OCI-LY7 (cell line): ENCODE measurements at regions not wholly inside any gene's neighbourhood (a gene's known extent, or its start where the extent isn't known, plus 50 kb on each side); places are given as distances from the start of the nearest gene placed in this dataset.

Source experiments
- BruUV-seq: library from RNA; stranded (reverse); fragments of 400-500 nt; replicated peaks from 2 replicates; lab custom pipeline; 2021; lab: Mats Ljungman, UMichigan
- CTCF ChIA-PET: fragments of 300-600 bp; sonication (Branson Sonifier 250); formaldehyde crosslinking; loops from one replicate; lab custom pipeline; 2022; ENCODE audit warnings: antibody characterized with exemption; ENCODE audit not compliant: unreplicated experiment; lab: Charles Lee
- POLR2A ChIA-PET: fragments of 300-600 bp; sonication (Branson Sonifier 250); formaldehyde crosslinking; loops from one replicate; lab custom pipeline; 2022; ENCODE audit warnings: antibody characterized with exemption; lab: Charles Lee
- DNase-seq: peaks from one replicate; pipeline ENCODE4 v3.0.0-alpha.2; 2015; ENCODE audit warnings: low spot score
- H2AFZ ChIP-seq: fragments of 200-600 bp; sonication (generic), shearing (Covaris generic); 2 replicates; pipeline ENCODE4 v1.6.1; 2014; ENCODE audit warnings: mild to moderate bottlenecking, antibody characterized with exemption, low read length, moderate library complexity
- H3K27ac ChIP-seq: fragments of 200-600 bp; sonication (generic); 2 replicates; pipeline ENCODE4 v1.5.1; 2014; ENCODE audit warnings: mixed run types, low read depth, mild to moderate bottlenecking, moderate library complexity, low read length, inconsistent platforms; ENCODE audit not compliant: poor library complexity, severe bottlenecking
- H3K36me3 ChIP-seq: fragments of 200-600 bp; sonication (generic); 2 replicates; pipeline ENCODE4 v1.6.1; 2014; ENCODE audit warnings: mild to moderate bottlenecking, antibody characterized with exemption, low read length, moderate library complexity, mixed read lengths; ENCODE audit not compliant: insufficient read depth
- H3K4me1 ChIP-seq: fragments of 200-600 bp; sonication (generic); 2 replicates; pipeline ENCODE4 v1.5.1; 2014; ENCODE audit warnings: mild to moderate bottlenecking, low read length; ENCODE audit not compliant: insufficient read depth, poor library complexity, severe bottlenecking
- H3K4me2 ChIP-seq: fragments of 200-600 bp; sonication (generic); 2 replicates; pipeline ENCODE4 v1.6.1; 2014; ENCODE audit warnings: mild to moderate bottlenecking, low read length
- H3K4me3 ChIP-seq: fragments of 200-600 bp; sonication (generic); 2 replicates; pipeline ENCODE4 v1.5.1; 2014; ENCODE audit warnings: mild to moderate bottlenecking, low read depth, low read length; ENCODE audit not compliant: poor library complexity, severe bottlenecking
- H3K79me2 ChIP-seq: fragments of 200-600 bp; sonication (generic); 2 replicates; pipeline ENCODE4 v1.6.1; 2016; ENCODE audit warnings: low read depth, mild to moderate bottlenecking, low read length, moderate library complexity, mixed read lengths; ENCODE audit not compliant: insufficient read depth
- H3K9me2 ChIP-seq: fragments of 200-600 bp; sonication (generic); 2 replicates; pipeline ENCODE4 v1.6.1; 2016; ENCODE audit warnings: mild to moderate bottlenecking, low read length, mixed read lengths; ENCODE audit not compliant: insufficient read depth
- H3K9me3 ChIP-seq: fragments of 200-600 bp; sonication (generic); 2 replicates; pipeline ENCODE4 v1.6.1; 2014; ENCODE audit warnings: mild to moderate bottlenecking, mixed run types, low read length, mixed read lengths
- H4K20me1 ChIP-seq: fragments of 200-600 bp; sonication (generic); 2 replicates; pipeline ENCODE4 v1.6.1; 2014; ENCODE audit warnings: mild to moderate bottlenecking, antibody characterized with exemption, low read length, moderate library complexity, mixed read lengths; ENCODE audit not compliant: insufficient read depth
- EZH2phosphoT487 ChIP-seq: fragments of 200-600 bp; sonication (generic); IDR thresholded peaks from 2 replicates; pipeline ENCODE4 v1.6.1; 2018; ENCODE audit warnings: low read depth, borderline replicate concordance, mild to moderate bottlenecking, mixed run types, antibody characterized with exemption, low read length, moderate library complexity, mixed read lengths
- intact Hi-C: fragments of 100-400 bp; cut with micrococcal nuclease; formaldehyde crosslinking; loops from one replicate; pipeline ENCODE4 v1.10.0; 2022; ENCODE audit not compliant: unreplicated experiment
- TF ChIP-seq, protein P1 (sequence below): fragments of 200-600 bp; sonication (generic); conservative IDR thresholded peaks from 2 replicates; pipeline ENCODE4 v1.5.1; 2014; ENCODE audit warnings: mild to moderate bottlenecking, antibody characterized with exemption, low read length, moderate library complexity, mixed read lengths

DNA sequence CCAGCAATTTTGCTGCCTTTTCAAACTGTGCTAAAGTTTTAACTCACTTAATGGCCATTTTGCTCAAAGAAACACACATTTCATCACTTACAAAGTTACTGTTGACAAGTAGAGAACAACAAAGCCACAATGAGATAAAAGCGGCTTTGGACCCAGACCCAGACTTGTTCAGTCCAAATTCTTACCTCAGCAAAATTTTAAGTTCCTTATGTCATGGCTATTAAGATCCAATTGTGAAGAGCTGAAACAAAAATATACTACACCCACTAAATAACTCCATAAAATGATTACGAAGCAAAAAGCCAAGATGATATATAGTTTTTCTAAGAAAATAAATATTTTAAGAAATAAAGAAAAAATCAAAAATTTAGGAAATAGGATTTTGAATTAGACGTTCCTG is 137.0 kb upstream of the INPP4B start:
- no peaks in the 10 kb centered on the region for H3K9me3 ChIP-seq
- ChIA-PET CTCF (no interaction called here), POLR2A (interaction anchor here (0.7 to 1.0 kb wide), 2 partner anchors 23 to 973 kb away, joined by 3 read pairs; no protein-coding TSS in a partner anchor)
- TF ChIP-seq EZH2phosphoT487, result no peak
- TF ChIP-seq, protein P1, sequence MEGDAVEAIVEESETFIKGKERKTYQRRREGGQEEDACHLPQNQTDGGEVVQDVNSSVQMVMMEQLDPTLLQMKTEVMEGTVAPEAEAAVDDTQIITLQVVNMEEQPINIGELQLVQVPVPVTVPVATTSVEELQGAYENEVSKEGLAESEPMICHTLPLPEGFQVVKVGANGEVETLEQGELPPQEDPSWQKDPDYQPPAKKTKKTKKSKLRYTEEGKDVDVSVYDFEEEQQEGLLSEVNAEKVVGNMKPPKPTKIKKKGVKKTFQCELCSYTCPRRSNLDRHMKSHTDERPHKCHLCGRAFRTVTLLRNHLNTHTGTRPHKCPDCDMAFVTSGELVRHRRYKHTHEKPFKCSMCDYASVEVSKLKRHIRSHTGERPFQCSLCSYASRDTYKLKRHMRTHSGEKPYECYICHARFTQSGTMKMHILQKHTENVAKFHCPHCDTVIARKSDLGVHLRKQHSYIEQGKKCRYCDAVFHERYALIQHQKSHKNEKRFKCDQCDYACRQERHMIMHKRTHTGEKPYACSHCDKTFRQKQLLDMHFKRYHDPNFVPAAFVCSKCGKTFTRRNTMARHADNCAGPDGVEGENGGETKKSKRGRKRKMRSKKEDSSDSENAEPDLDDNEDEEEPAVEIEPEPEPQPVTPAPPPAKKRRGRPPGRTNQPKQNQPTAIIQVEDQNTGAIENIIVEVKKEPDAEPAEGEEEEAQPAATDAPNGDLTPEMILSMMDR, result no peak
- H3K27ac ChIP-seq, result no peak overlapping the region
- no peak overlapping the region for H3K4me3 ChIP-seq
- H3K79me2 ChIP-seq, result no peaks in the 10 kb centered on the region
- no TSS peak for BruUV-seq
- H3K4me2 ChIP-seq, result no peak overlapping the region
- no peak for DNase-seq
- no peaks in the 10 kb centered on the region for H3K9me2 ChIP-seq
- H2AFZ ChIP-seq, result no peak overlapping the region
- H3K36me3 ChIP-seq, result no peaks in the 10 kb centered on the region
- H3K4me1 ChIP-seq, result no peaks in the 10 kb centered on the region
- intact Hi-C loops, result loop anchor here (5.0 kb wide), 1 partner anchor 504 kb away; no protein-coding TSS in a partner anchor
- H4K20me1 ChIP-seq, result no peaks in the 10 kb centered on the region

DNA sequence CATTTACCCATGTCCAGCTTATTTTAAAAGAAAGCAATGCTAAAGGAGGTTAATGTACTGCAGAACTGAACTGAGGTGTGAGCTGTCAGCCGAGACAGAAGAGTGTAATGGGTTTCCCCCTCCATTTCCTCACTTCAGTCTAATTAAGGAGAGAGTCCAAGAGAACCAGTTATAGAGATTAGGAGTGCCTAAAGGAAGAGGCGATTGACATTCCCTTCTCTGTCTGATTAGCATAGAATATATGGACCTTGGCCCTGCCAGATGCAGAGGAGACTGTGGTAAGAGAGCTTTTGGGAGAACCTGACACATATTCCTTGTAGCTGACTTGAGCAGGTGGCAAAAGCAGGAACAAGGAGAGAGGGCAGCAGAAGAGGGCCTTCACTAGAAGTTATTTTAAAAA is 137.5 kb upstream of the INPP4B start:
- no peak for DNase-seq
- Histone ChIP-seq H3K36me3 (no peaks in the 10 kb centered on the region), H2AFZ (no peak overlapping the region), H3K4me3 (no peak overlapping the region), H3K4me1 (no peaks in the 10 kb centered on the region), H3K27ac (no peak overlapping the region), H3K9me2 (no peaks in the 10 kb centered on the region), H3K9me3 (no peaks in the 10 kb centered on the region), H3K79me2 (no peaks in the 10 kb centered on the region), H4K20me1 (no peaks in the 10 kb centered on the region), H3K4me2 (no peak overlapping the region)
- ChIA-PET POLR2A (interaction anchor here (1.0 kb wide), 1 partner anchor 23 kb away, joined by 3 read pairs; no protein-coding TSS in a partner anchor), CTCF (no interaction called here)
- BruUV-seq, result no TSS peak
- intact Hi-C loops, result loop anchor here (5.0 kb wide), 1 partner anchor 504 kb away; no protein-coding TSS in a partner anchor
- no peak for TF ChIP-seq EZH2phosphoT487
- TF ChIP-seq, protein P1, result no peak

DNA sequence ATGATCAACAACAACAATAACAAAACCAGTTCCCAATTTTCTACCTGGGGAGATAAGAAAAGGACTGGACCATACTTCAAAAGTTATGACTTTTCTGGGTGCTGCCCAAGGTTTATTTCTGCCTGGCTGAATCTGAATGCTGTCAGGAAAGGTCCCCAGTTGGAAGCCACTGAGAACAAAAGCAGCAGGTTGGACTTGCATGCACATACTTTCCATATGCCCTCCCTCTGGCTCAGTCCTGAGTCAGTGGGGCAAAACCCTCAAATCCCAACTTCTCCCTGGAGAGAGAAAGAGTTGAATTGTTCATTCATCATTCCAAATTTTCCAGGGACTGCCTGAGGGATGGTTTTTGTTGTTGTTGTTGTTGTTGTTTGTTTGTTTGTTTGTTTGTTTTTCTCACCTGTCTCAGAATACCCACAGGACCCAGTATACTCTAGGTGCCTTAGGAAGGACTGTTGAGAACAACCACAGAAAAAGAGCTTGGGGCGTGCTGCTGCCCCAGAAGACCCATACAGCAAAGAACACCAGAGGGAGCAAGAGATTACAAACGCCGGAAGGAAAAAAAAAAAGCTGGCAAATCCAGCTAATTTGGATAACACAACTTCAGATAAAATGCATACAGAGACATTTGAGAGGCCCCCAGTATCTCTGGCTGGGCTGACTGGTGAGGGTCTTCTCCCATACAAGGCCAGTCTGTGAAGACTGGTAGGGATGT is 138.9 kb upstream of the INPP4B start:
- no peaks in the 10 kb centered on the region for H4K20me1 ChIP-seq
- DNase-seq, result peak; percentile 6
- ChIA-PET CTCF (interaction anchor here (0.6 kb wide), 1 partner anchor 12 kb away, joined by 3 read pairs; no protein-coding TSS in a partner anchor), POLR2A (interaction anchor here (1.4 kb wide), 1 partner anchor 9 kb away, joined by 3 read pairs; no protein-coding TSS in a partner anchor)
- TF ChIP-seq EZH2phosphoT487, result no peak
- TF ChIP-seq, protein P1, result peak; percentile 65
- no peaks in the 10 kb centered on the region for H3K36me3 ChIP-seq
- no peak overlapping the region for H2AFZ ChIP-seq
- intact Hi-C loops, result loop anchor here (5.0 kb wide), 1 partner anchor 502 kb away; no protein-coding TSS in a partner anchor
- no peaks in the 10 kb centered on the region for H3K9me2 ChIP-seq
- H3K9me3 ChIP-seq, result no peaks in the 10 kb centered on the region
- BruUV-seq, result no TSS peak
- no peak overlapping the region for H3K4me3 ChIP-seq
- H3K4me1 ChIP-seq, result no peaks in the 10 kb centered on the region
- H3K27ac ChIP-seq, result no peak overlapping the region
- H3K4me2 ChIP-seq, result no peak overlapping the region
- H3K79me2 ChIP-seq, result no peaks in the 10 kb centered on the region
